ENCODE measurements at regions not wholly inside any gene's neighbourhood (a gene's known extent, or its start where the extent isn't known, plus 50 kb on each side); places are given as distances from the start of the nearest gene placed in this dataset.

- no peak for TF ChIP-seq CTCF (conservative IDR thresholded peaks at IDR 0.05; ENCODE audit: low read depth, low read length)
- no peak for TF ChIP-seq USF2 (IDR thresholded peaks at IDR 0.05; ENCODE audit: low read depth, low read length)
- no peak for TF ChIP-seq POLR2A (IDR thresholded peaks at IDR 0.05; ENCODE audit: low read depth, low read length)
- TF ChIP-seq MAZ (IDR thresholded peaks at IDR 0.05; ENCODE audit: borderline replicate concordance, low read depth, low read length), result no peak
- no peak for TF ChIP-seq CEBPB (IDR thresholded peaks at IDR 0.05; ENCODE audit: low read depth, low read length)
- TF ChIP-seq MXI1 (IDR thresholded peaks at IDR 0.05; ENCODE audit: borderline replicate concordance, low read depth, low read length), result no peak
These were observed 384.2 kb downstream of the ATP23 start for GRCh38 chr12:58325561-58325960.
